Stimulated activated CD4-positive, alpha-beta T cell treated with anti-CD3 and anti-CD28 coated beads, TNF-alpha, amount 100 ng/mL, for 4 hours (primary cell): ENCODE measurements at regions not wholly inside any gene's neighbourhood (a gene's known extent, or its start where the extent isn't known, plus 50 kb on each side); places are given as distances from the start of the nearest gene placed in this dataset.
"Not testable (repeated sequence)": the region's sequence is repeated elsewhere in the genome, so short reads cannot be mapped to it uniquely, and the experiment has no call there.

Experiments used
- DNase-seq, 3 experiments: peaks; one replicate each; pipeline ENCODE4 v3.0.0-alpha.2; 2020; ENCODE audit warnings: low read depth in 3 of 3

DNA sequence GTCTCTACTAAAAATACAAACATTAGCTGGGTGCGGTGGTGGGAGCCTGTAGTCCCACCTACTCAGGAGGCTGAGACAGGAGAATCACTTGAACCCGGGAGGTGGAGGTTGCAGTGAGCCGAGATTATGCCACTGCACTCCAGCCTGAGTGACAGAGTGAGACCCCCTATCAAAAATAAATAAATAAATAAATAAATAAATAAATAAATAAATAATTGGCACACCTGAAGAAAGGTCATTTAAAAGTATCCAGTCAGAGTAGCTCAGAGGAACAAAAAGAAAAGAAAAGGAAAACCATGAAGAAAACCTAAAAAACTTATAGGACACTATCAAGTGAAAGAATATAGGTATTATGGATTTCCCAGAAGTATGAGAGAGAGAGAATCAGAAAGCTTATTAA lies 330.1 kb upstream of the AR start:
- DNase-seq: not testable (repeated sequence)

DNA sequence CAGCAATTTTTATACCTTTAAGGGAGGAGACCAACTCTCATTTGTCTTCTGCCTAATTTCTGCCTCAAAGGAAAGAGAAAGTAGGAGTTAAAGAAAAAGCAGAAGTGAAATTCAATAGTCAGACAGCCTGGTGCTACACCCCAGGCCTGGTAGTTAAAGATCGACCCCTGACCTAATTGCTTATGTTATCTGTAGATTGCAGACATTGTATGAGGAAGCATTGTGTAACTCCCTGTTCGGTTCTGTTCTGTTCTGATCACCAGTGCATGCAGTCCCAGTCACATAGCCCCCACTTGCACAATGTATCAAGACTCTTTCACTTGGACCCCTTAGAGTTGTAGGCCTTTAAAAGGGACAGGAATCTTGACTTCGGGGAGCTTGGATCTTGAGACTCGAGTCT lies 335.9 kb upstream of the AR start:
- no peak for DNase-seq

- no peak for DNase-seq
These were observed 384.4 kb upstream of the AR start for GRCh38 chrX:67159437-67159836.

- DNase-seq: no peak
These were observed 429.2 kb upstream of the AR start for GRCh38 chrX:67114635-67115034.

DNA sequence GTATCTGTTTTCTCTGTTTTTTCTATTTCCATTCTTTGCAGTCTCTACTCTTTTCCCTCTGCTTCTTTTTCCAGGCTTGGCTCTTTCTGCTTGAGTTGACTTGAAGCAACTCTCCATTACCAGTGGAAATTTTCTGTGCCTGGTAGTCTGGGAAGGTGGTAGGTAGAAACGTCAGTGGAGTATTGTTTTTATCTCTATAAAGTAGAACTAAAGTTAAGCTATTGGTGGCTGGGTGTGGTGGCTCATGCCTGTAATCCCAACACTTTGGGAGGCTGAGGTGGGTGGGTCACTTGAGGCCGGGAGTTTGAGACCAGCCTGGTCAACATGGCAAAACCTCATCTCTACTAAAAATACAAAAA lies 438.1 kb upstream of the AR start:
- no peak for DNase-seq

- DNase-seq: no peak
These were observed 438.7 kb upstream of the AR start for GRCh38 chrX:67104982-67105757.

- DNase-seq: no peak
These were observed 443.6 kb upstream of the AR start for GRCh38 chrX:67100031-67100884.

DNA sequence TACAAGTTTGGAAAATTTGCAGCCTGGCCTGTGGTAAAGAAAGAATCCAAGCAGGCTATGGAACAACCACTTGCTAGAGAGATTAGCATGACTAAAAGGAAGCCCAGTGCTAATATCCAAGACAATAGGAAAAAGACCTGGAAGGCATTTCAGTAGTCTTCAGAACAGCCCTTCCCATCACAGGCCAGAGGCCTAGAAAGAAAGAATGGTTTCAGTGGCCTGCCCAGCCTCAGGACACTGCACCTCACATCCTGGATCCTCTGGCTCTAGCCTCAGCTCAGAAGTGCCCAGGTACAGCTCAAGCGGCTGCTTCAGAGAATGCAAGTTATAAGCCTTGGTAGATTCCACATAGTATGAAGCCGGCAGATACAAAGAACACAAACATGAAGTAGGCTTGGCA lies 449.8 kb upstream of the AR start:
- no peak for DNase-seq

- DNase-seq: no peak
These were observed 411.9 kb upstream of the EDA2R start for GRCh38 chrX:67050760-67051159.

DNA sequence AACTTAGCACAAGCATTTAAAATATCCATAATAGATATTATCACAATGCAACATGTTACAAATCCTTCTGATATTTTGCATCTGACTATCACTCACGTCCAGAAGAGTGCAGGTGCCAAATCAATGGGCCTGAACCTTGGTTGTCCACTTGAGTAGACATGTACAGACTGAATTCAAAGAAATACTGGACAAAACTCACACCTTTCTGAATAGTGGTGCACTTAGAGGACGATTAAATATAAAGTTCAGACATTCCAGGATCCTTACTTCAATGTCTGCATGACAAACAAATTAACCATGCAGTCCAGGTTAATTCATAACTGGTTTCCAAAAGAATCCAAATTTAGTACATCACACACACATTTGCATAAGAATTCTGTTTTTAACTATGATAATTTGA lies 406.0 kb upstream of the EDA2R start:
- no peak for DNase-seq

GRCh38 chrX:67044029-67044653 lies 405.3 kb upstream of the EDA2R start:
- no peak for DNase-seq

DNA sequence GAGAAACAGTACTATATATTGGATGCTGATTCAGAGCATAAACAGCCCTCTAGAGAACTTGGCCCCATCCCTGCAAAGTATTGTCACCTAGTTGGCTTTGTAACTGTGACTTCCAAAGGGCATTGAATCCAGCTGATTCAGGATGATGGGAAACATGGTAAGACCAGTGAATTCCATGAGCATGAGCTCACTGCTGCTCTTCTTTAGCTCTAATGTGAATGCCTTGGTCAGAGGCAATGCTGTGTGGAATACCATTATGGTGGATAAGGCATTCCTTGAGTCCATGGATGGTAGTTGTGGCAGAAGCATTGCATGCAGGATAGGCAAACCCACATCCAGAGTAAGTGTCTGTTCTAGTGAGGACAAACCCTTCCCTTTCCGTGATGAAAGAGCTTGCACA lies 365.6 kb upstream of the EDA2R start:
- no peak for DNase-seq

DNA sequence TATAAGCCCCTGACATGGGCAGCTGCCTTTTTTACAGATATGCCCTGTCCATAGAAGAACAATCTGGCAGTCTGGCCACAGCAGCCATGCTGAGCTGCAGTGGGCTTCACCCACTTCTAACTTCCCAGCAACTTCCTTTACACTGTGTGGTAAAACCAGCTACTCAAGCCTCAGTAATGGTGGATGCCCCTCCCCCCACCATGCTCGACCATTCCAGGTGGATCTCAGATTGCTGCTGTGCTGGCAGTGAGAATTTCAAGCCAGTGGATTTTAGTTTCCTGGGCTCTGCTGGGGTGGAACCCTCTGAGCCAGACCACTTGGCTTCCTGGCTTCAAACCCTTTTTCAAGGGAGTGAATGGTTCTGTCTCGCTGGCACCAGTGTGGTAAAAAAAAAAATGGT lies 355.9 kb upstream of the EDA2R start:
- no peak for DNase-seq

DNA sequence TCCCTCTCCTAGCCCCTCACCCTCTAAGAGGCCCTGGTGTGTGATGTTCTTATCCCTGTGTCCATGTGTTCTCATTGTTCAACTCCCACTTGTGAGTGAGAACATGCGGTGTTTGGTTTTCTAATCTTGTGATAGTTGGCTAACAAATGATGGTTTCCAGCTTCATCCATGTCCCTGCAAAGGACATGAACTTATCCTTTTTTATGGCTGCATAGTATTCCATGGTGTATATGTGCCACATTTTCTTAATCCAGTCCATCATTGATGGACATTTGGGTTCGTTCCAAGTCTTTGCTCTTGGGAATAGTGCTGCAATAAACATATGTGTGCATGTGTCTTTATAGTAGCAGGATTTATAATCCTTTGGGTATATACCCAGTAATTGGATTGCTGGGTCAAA lies 353.2 kb upstream of the EDA2R start:
- not testable (repeated sequence) for DNase-seq

DNA sequence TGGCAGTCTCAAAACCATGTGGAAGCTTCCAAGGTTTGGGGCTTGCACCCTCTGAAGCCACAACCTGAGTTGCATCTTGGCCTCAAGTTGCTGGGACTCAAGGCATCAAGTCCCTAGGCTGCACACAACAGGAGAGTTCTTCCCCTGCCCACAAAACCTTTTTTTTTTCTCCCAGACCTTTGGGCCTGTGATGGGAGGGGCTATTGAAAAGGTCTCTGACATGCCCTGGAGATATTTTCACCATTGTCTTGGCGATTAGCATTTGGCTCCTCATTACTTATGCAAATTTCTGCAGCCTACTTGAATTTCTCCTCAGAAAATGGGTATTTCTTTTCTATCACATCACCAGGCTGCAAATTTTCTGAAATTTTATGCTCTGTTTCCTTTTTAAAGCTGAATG lies 349.5 kb upstream of the EDA2R start:
- no peak for DNase-seq

GRCh38 chrX:66961665-66962064 lies 322.8 kb upstream of the EDA2R start:
- DNase-seq: no peak

GRCh38 chrX:66931713-66932112 lies 292.8 kb upstream of the EDA2R start:
- no peak for DNase-seq

GRCh38 chrX:66930516-66930915 lies 291.6 kb upstream of the EDA2R start:
- DNase-seq: not testable (repeated sequence)

DNA sequence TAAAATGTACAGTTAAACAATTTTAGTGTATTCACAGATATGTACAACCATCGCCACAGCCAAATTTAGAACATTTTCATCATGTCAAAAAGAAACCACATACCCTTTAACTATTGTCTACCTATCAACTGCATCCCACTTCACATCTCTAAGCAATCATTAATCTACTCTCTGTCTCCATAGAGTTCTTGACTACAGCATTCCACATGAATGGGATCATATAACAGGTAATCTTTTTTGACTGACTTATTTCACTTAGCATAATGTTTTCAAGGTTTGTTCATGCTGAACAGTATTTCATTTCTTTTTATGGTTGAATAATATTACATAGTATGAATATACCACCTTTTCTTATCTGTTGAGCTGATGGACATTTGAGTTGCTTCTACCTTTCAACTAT lies 281.4 kb upstream of the EDA2R start:
- no peak for DNase-seq

GRCh38 chrX:66919280-66919832 lies 280.5 kb upstream of the EDA2R start:
- no peak for DNase-seq

- DNase-seq: no peak
These were observed 279.6 kb upstream of the EDA2R start for GRCh38 chrX:66918511-66918910.

- DNase-seq: no peak
These were observed 277.0 kb upstream of the EDA2R start for GRCh38 chrX:66915893-66916292.

DNA sequence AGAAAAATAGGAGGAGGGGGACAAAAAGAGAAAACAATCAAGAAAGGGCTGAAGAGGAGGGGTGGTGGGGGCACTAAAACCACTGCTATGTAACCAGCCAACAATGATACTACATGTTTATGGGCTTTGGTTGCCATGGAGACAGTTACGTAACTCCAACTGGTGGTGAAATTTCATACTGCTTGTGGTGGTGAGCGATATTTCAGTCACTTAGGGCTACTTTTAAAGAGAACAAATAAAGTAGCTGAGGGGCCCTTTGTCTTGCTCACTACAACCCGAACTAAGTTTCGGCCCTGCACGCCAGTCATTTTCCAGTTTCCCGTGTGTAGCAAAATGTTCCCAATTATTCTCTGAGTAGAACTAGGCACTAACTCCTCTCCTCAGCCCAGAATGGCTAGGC lies 275.2 kb upstream of the EDA2R start:
- DNase-seq: no peak
